HUES64 (cell line): ENCODE measurements at regions not wholly inside any gene's neighbourhood (a gene's known extent, or its start where the extent isn't known, plus 50 kb on each side); places are given as distances from the start of the nearest gene placed in this dataset.

Experiments used
- H3K27ac ChIP-seq: 2 replicates; pipeline ENCODE4 v1.7.0; 2013; ENCODE audit warnings: low read depth, low read length, inconsistent platforms
- H3K27me3 ChIP-seq: 2 replicates; pipeline ENCODE4 v1.6.1; 2013; ENCODE audit warnings: mild to moderate bottlenecking, low read length; ENCODE audit not compliant: insufficient read depth
- H3K36me3 ChIP-seq: 2 replicates; pipeline ENCODE4 v1.6.1; 2013; ENCODE audit warnings: mild to moderate bottlenecking, low read length; ENCODE audit not compliant: insufficient read depth
- H3K4me1 ChIP-seq: 2 replicates; pipeline ENCODE4 v1.6.1; 2013; ENCODE audit warnings: mild to moderate bottlenecking, low read length, moderate library complexity; ENCODE audit not compliant: insufficient read depth
- H3K4me3 ChIP-seq: 2 replicates; pipeline ENCODE4 v1.5.1; 2013; ENCODE audit warnings: mild to moderate bottlenecking, low read length, moderate library complexity
- H3K9ac ChIP-seq: 2 replicates; pipeline ENCODE4 v1.6.1; 2013; ENCODE audit warnings: mild to moderate bottlenecking, low read depth, low read length
- H3K9me3 ChIP-seq: 2 replicates; pipeline ENCODE4 v1.6.1; 2013; ENCODE audit warnings: low read depth, low read length; ENCODE audit not compliant: insufficient read depth
- WGBS: fragments of 150-250, 120-280 bp; methylation state at CpG from one replicate; pipeline ENCODE4 v1.1.7; 2013; ENCODE audit warnings: missing lambda C conversion rate; 5-methylcytosine and 5-hydroxymethylcytosine counted together

- no peaks in the 10 kb centered on the region for H3K9me3 ChIP-seq
- no peak overlapping the region for H3K4me3 ChIP-seq
- 95% methylated on average over 25 of the region's 25 CpGs for WGBS
- no peaks in the 10 kb centered on the region for H3K36me3 ChIP-seq
- H3K4me1 ChIP-seq = no peaks in the 10 kb centered on the region
- no peak overlapping the region for H3K27ac ChIP-seq
- no peak overlapping the region for H3K9ac ChIP-seq
- H3K27me3 ChIP-seq = no peaks in the 10 kb centered on the region
These were observed 1268.9 kb downstream of the BRD1 start for GRCh38 chr22:48558606-48559402.

- H3K9me3 ChIP-seq = no peaks in the 10 kb centered on the region
- no peaks in the 10 kb centered on the region for H3K4me1 ChIP-seq
- no peak overlapping the region for H3K27ac ChIP-seq
- WGBS = 98% methylated on average over 12 of the region's 12 CpGs
- no peaks in the 10 kb centered on the region for H3K27me3 ChIP-seq
- no peak overlapping the region for H3K4me3 ChIP-seq
- H3K36me3 ChIP-seq = no peaks in the 10 kb centered on the region
- H3K9ac ChIP-seq = no peak overlapping the region
These were observed 1269.7 kb downstream of the BRD1 start for GRCh38 chr22:48558016-48558415.

- Histone ChIP-seq H3K4me3 (no peak overlapping the region), H3K9ac (no peak overlapping the region)
These were observed 1270.2 kb downstream of the BRD1 start for GRCh38 chr22:48557473-48557872.

GRCh38 chr22:48556751-48557150 is 1270.9 kb downstream of the BRD1 start:
- Histone ChIP-seq H3K27ac (no peak overlapping the region), H3K4me1 (no peaks in the 10 kb centered on the region), H3K9ac (no peak overlapping the region), H3K9me3 (no peaks in the 10 kb centered on the region), H3K4me3 (no peak overlapping the region), H3K36me3 (no peaks in the 10 kb centered on the region), H3K27me3 (no peaks in the 10 kb centered on the region)
- 96% methylated on average over 12 of the region's 12 CpGs for WGBS

More at GRCh38 chr22:48557473-48557872, 1270.2 kb downstream of the BRD1 start:
- 95% methylated on average over 11 of the region's 11 CpGs for WGBS
- Histone ChIP-seq H3K9me3 (no peaks in the 10 kb centered on the region), H3K27ac (no peak overlapping the region), H3K27me3 (no peaks in the 10 kb centered on the region), H3K4me1 (no peaks in the 10 kb centered on the region), H3K36me3 (no peaks in the 10 kb centered on the region)

DNA sequence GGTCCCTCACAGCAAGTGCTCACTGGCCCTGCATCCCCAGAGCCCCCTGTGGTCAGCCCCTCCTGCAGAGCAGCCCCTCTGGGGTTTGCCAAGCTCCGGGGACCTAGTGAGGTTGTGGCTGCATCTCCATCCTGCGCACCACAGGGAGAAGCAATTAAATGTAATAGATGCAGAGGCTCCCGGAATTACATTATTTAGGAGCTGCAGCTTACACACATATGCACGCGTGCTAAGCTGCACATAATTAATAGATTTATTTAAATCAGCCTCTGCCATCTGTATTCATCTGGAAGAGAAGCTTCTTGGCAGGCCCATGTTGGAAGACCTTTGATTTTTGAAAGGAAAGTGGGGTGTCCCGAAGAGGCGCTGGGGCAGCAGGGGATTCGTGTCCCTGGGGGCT is 1271.5 kb downstream of the BRD1 start:
- Histone ChIP-seq H3K4me1 (no peaks in the 10 kb centered on the region), H3K9me3 (no peaks in the 10 kb centered on the region), H3K36me3 (no peaks in the 10 kb centered on the region), H3K27me3 (no peaks in the 10 kb centered on the region), H3K27ac (no peak overlapping the region), H3K4me3 (no peak overlapping the region), H3K9ac (no peak overlapping the region)
- WGBS = 93% methylated on average over 8 of the region's 8 CpGs

DNA sequence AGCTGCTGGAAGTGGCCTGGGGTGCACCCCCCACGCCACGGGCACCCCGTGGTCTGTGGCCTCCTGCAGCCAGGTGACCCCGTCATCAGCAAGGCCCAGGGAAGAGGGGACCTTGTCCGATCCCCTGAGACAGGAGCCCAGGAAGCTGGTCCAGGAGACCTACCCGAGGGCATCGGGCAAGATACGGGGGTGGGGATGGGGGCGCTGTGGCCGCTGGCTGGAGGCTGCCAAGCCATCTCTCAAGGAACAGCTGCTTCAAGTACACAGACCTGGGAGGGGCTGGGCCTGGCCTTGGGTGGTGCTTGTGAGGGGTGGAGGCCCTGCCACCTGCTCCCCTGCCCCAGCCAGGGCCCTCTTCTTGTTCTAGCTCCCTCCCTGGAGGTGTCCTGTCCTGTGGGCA is 1272.1 kb downstream of the BRD1 start:
- 87% methylated on average over 10 of the region's 10 CpGs for WGBS
- H3K9ac ChIP-seq = no peak overlapping the region
- no peak overlapping the region for H3K4me3 ChIP-seq
- H3K9me3 ChIP-seq = no peaks in the 10 kb centered on the region
- no peaks in the 10 kb centered on the region for H3K4me1 ChIP-seq
- no peak overlapping the region for H3K27ac ChIP-seq
- no peaks in the 10 kb centered on the region for H3K36me3 ChIP-seq
- H3K27me3 ChIP-seq = no peaks in the 10 kb centered on the region

GRCh38 chr22:48554893-48555572 is 1272.6 kb downstream of the BRD1 start:
- Histone ChIP-seq H3K36me3 (no peaks in the 10 kb centered on the region), H3K27ac (no peak overlapping the region), H3K4me1 (no peaks in the 10 kb centered on the region), H3K9ac (no peak overlapping the region), H3K9me3 (no peaks in the 10 kb centered on the region), H3K4me3 (no peak overlapping the region), H3K27me3 (no peaks in the 10 kb centered on the region)
- 63% methylated on average over 22 of the region's 22 CpGs for WGBS

DNA sequence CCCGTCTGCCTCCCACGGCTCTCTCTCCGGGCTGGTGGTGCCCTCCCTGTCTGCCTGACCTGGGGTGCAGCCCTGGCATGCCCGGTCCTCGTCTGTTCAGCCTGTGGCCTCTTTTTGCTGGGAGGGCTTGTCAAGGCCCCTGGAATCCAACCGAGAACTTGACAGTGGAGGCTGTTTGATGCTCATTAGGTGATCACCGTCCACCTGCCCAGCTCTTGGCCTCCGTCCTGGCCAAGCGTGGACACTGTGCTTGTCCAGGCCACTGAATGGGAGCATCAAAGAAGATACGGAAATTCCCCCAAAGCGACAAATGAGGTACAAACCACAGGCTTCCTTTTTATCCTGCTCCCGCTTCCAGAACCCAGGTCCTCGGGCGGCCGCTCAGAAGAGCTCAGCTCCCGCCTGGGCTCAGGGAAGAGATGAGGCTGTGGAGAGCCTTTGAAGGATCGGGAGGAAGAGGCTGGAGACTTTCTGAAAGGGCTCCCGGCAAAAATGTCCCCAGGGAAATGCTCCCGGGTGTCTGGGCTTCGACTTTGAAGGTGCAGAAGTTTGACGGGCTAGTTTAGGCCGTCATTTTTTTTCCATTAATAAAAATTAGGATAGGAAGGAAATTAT is 1273.9 kb downstream of the BRD1 start:
- no peaks in the 10 kb centered on the region for H3K9me3 ChIP-seq
- no peaks in the 10 kb centered on the region for H3K4me1 ChIP-seq
- no peaks in the 10 kb centered on the region for H3K36me3 ChIP-seq
- H3K4me3 ChIP-seq = no peak overlapping the region
- no peaks in the 10 kb centered on the region for H3K27me3 ChIP-seq
- H3K27ac ChIP-seq = no peak overlapping the region
- H3K9ac ChIP-seq = no peak overlapping the region
- 92% methylated on average over 22 of the region's 22 CpGs for WGBS

DNA sequence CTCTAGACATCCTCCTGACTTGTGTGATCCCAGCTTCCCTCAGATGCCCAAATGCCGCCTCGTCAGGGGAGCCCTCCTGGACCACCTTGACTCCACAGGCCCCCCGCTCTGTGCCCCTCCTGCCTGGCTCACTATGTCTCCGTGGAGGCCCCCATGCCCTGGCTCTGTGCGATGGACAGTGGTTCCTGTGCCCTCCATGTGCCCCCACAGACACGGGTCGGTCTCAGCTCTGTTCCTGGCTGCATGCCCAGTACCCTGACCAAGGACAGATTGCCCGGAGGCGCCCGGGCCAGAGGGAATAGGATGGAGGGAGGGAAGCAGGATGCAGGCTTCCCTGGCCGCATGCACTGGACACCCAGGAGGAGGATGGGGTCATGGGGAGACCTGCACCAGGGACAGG is 1274.6 kb downstream of the BRD1 start:
- Histone ChIP-seq H3K9ac (no peak overlapping the region), H3K36me3 (no peaks in the 10 kb centered on the region), H3K4me3 (no peak overlapping the region), H3K4me1 (no peaks in the 10 kb centered on the region), H3K27me3 (no peaks in the 10 kb centered on the region), H3K9me3 (no peaks in the 10 kb centered on the region), H3K27ac (no peak overlapping the region)
- 97% methylated on average over 11 of the region's 11 CpGs for WGBS

DNA sequence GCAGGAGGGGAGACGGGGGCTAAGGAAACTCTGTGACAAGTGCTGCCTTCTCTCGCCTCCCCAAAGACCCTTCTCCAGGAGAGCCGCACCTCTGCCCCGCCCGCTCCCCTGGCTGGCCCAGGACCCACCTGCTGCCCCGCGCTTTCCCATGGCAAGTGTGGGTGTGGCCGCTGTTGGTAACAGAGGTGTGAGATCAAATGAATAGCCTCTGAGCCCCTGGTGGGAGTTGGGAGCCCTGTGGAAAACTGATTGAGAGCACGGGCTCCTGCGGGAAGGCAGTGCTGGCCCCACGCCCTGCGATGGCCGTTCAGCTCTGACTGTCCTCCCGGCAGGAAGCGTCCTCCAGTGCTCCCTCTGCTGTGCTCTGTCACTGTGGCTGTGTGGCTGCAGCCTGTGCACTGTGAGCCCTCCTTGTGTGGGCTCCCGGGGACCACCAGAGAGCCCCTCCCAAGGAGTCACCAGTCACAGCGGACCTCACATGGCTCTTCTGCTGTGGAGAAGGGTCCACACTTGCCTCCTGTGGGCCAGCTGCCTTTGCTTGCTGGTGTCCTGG is 1275.9 kb downstream of the BRD1 start:
- Histone ChIP-seq H3K4me1 (no peaks in the 10 kb centered on the region), H3K9ac (no peak overlapping the region), H3K27ac (no peak overlapping the region), H3K27me3 (no peaks in the 10 kb centered on the region), H3K9me3 (no peaks in the 10 kb centered on the region), H3K4me3 (no peak overlapping the region), H3K36me3 (no peaks in the 10 kb centered on the region)
- 88% methylated on average over 17 of the region's 17 CpGs for WGBS

DNA sequence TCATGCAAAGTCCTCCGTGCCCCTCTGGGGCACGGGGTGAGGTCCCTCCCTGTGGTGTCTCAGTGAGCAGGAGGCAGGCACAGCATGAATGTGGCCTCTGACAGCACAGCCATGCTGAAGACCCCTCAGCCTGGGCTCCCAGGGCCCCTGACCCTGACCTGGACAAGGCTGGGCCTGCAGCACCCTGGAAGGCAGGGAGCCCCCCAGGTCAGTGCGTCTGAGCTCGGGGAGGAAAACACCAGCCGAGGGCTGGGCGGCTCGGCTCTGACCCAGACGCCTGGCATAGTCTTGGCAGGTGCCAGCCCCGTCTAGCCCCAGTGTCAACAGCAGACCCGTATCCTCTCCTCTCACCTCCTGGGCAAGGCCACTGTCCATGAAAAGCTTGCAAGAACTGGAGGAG is 1276.6 kb downstream of the BRD1 start:
- Histone ChIP-seq H3K4me3 (no peak overlapping the region), H3K9me3 (no peaks in the 10 kb centered on the region)
- WGBS = 96% methylated on average over 10 of the region's 10 CpGs

More for the DNA sequence above, 1276.6 kb downstream of the BRD1 start:
- Histone ChIP-seq H3K27ac (no peak overlapping the region), H3K36me3 (no peaks in the 10 kb centered on the region), H3K9ac (no peak overlapping the region), H3K27me3 (no peaks in the 10 kb centered on the region), H3K4me1 (no peaks in the 10 kb centered on the region)
